KOPT-K1 (cell line): ENCODE measurements at regions not wholly inside any gene's neighbourhood (a gene's known extent, or its start where the extent isn't known, plus 50 kb on each side); places are given as distances from the start of the nearest gene placed in this dataset.
"Not testable (repeated sequence)": the region's sequence is repeated elsewhere in the genome, so short reads cannot be mapped to it uniquely, and the experiment has no call there.

Source experiments
- H3K27ac ChIP-seq: fragments of 200-600 bp; sonication (generic); 2 replicates; pipeline ENCODE4 v1.5.1; 2016; ENCODE audit warnings: antibody characterized with exemption, mild to moderate bottlenecking, low read depth, low read length; ENCODE audit not compliant: poor library complexity, severe bottlenecking
- H3K36me3 ChIP-seq: fragments of 200-600 bp; sonication (generic); 2 replicates; pipeline ENCODE4 v1.5.1; 2017; ENCODE audit warnings: antibody characterized with exemption, mild to moderate bottlenecking, low read length, moderate library complexity; ENCODE audit not compliant: insufficient read depth
- H3K9me3 ChIP-seq: fragments of 200-600 bp; sonication (generic); 2 replicates; pipeline ENCODE4 v1.5.1; 2017; ENCODE audit warnings: antibody characterized with exemption, low read length, mild to moderate bottlenecking; ENCODE audit not compliant: insufficient read depth, poor library complexity, severe bottlenecking

GRCh38 chr5:54793468-54794134 lies 191.8 kb downstream of the ESM1 start:
- Histone ChIP-seq H3K36me3 (no peaks in the 10 kb centered on the region), H3K9me3 (peaks cover 4% of the 10 kb centered on the region), H3K27ac (no peak overlapping the region)

GRCh38 chr5:54792611-54793404 lies 192.6 kb downstream of the ESM1 start:
- H3K27ac ChIP-seq, result no peak overlapping the region
- peaks cover 4% of the 10 kb centered on the region for H3K9me3 ChIP-seq
- no peaks in the 10 kb centered on the region for H3K36me3 ChIP-seq

- H3K9me3 ChIP-seq, H3K27ac ChIP-seq, H3K36me3 ChIP-seq: not testable (repeated sequence)
Measured at GRCh38 chr5:54787910-54788309, 197.5 kb downstream of the ESM1 start.

GRCh38 chr5:54785729-54786591 lies 199.4 kb downstream of the ESM1 start:
- no peaks in the 10 kb centered on the region for H3K36me3 ChIP-seq
- no peaks in the 10 kb centered on the region for H3K9me3 ChIP-seq
- H3K27ac ChIP-seq, result no peak overlapping the region

- no peaks in the 10 kb centered on the region for H3K36me3 ChIP-seq
- no peaks in the 10 kb centered on the region for H3K9me3 ChIP-seq
- no peak overlapping the region for H3K27ac ChIP-seq
Measured at GRCh38 chr5:54778783-54779182, 206.6 kb downstream of the ESM1 start.

- Histone ChIP-seq H3K27ac (no peak overlapping the region), H3K36me3 (no peaks in the 10 kb centered on the region), H3K9me3 (no peaks in the 10 kb centered on the region)
Measured at GRCh38 chr5:54775645-54776044, 209.7 kb downstream of the ESM1 start.

GRCh38 chr5:54774281-54775170 lies 210.9 kb downstream of the ESM1 start:
- Histone ChIP-seq H3K27ac (no peak overlapping the region), H3K36me3 (no peaks in the 10 kb centered on the region), H3K9me3 (no peaks in the 10 kb centered on the region)

- H3K27ac ChIP-seq, result no peak overlapping the region
- H3K36me3 ChIP-seq, result no peaks in the 10 kb centered on the region
- H3K9me3 ChIP-seq, result no peaks in the 10 kb centered on the region
Measured at GRCh38 chr5:54772684-54773083, 212.7 kb downstream of the ESM1 start.

- Histone ChIP-seq H3K27ac (no peak overlapping the region), H3K9me3 (no peaks in the 10 kb centered on the region), H3K36me3 (no peaks in the 10 kb centered on the region)
Measured at GRCh38 chr5:54772231-54772630, 213.2 kb downstream of the ESM1 start.

- Histone ChIP-seq H3K36me3 (no peaks in the 10 kb centered on the region), H3K9me3 (no peaks in the 10 kb centered on the region), H3K27ac (no peak overlapping the region)
Measured at GRCh38 chr5:54769746-54770145, 215.6 kb downstream of the ESM1 start.

- Histone ChIP-seq H3K36me3 (no peaks in the 10 kb centered on the region), H3K27ac (no peak overlapping the region), H3K9me3 (peaks cover under 1% of the 10 kb centered on the region)
Measured at GRCh38 chr5:54769072-54769471, 216.3 kb downstream of the ESM1 start.

- H3K27ac ChIP-seq, result no peak overlapping the region
- peaks cover 6% of the 10 kb centered on the region for H3K9me3 ChIP-seq
Measured at GRCh38 chr5:54766748-54767147, 218.6 kb downstream of the ESM1 start.

GRCh38 chr5:54765165-54766028 lies 220.0 kb downstream of the ESM1 start:
- peaks cover 6% of the 10 kb centered on the region for H3K9me3 ChIP-seq
- no peaks in the 10 kb centered on the region for H3K36me3 ChIP-seq
- no peak overlapping the region for H3K27ac ChIP-seq

More at GRCh38 chr5:54766748-54767147, 218.6 kb downstream of the ESM1 start:
- no peaks in the 10 kb centered on the region for H3K36me3 ChIP-seq
